Endothelial cell of umbilical vein (primary cell): ENCODE measurements at regions not wholly inside any gene's neighbourhood (a gene's known extent, or its start where the extent isn't known, plus 50 kb on each side); places are given as distances from the start of the nearest gene placed in this dataset.
"Not testable (repeated sequence)": the region's sequence is repeated elsewhere in the genome, so short reads cannot be mapped to it uniquely, and the experiment has no call there.

Experiments
- BruUV-seq: library from RNA; stranded (reverse); fragments of 400-500 nt; replicated peaks from 2 replicates; lab custom pipeline; 2021; lab: Mats Ljungman, UMichigan
- CTCF ChIA-PET: fragments of 300-600, 350-600 bp; sonication (Branson Sonifier 250); formaldehyde crosslinking; loops from one replicate; lab custom pipeline; 2021; ENCODE audit warnings: antibody characterized with exemption, inconsistent platforms; lab: Charles Lee
- POLR2A ChIA-PET: fragments of 300-600, 350-600 bp; sonication (Branson Sonifier 250); formaldehyde crosslinking; loops from one replicate; lab custom pipeline; 2021; ENCODE audit warnings: antibody characterized with exemption, inconsistent platforms; lab: Charles Lee
- DNase-seq: peaks from one replicate; pipeline ENCODE4 v3.0.0-alpha.2; 2011; ENCODE audit warnings: low read depth, low spot score
- FAIRE-seq: peaks from 2 replicates; lab custom pipeline; 2011; peaks lifted over from hg19 to GRCh38; lab: Jason Lieb, UNC
- H2AFZ ChIP-seq: 2 replicates; pipeline ENCODE4 v1.6.0; 2012; ENCODE audit warnings: low read depth, low read length, control low read depth, inconsistent platforms
- H3K27ac ChIP-seq: 2 replicates; pipeline ENCODE4 v1.5.1; 2011; ENCODE audit warnings: low read depth, mild to moderate bottlenecking, control low read depth, low read length, moderate library complexity; ENCODE audit not compliant: insufficient read depth
- H3K27me3 ChIP-seq, 2 experiments: 2 replicates each; pipeline versions ENCODE4 v1.6.0 to v1.6.1; 2011; ENCODE audit warnings: low read length in 2 of 2, mixed read lengths in 1 of 2; ENCODE audit not compliant: control insufficient read depth in 2 of 2, insufficient read depth in 2 of 2
- H3K36me3 ChIP-seq, 2 experiments: 2 replicates in 1 of 2; 3 replicates in 1 of 2; pipeline ENCODE4 v1.5.1; 2011; ENCODE audit warnings: low read length in 2 of 2, mild to moderate bottlenecking in 1 of 2, moderate library complexity in 1 of 2; ENCODE audit not compliant: control insufficient read depth in 2 of 2, insufficient read depth in 2 of 2; ENCODE audit errors: extremely low read depth in 1 of 2
- H3K4me1 ChIP-seq: 3 replicates; pipeline ENCODE4 v1.5.1; 2011; ENCODE audit warnings: mild to moderate bottlenecking, low read length; ENCODE audit not compliant: control insufficient read depth, insufficient read depth; ENCODE audit errors: extremely low read depth
- H3K4me2 ChIP-seq: 2 replicates; pipeline ENCODE4 v1.6.1; 2011; ENCODE audit warnings: low read length, control low read depth, mixed read lengths; ENCODE audit not compliant: insufficient read depth
- H3K4me3 ChIP-seq, 3 experiments: fragments of 200-600 bp in 1 of 3; sonication (generic), shearing (Covaris generic) in 1 of 3; replicated peaks in 1 of 3; 2 replicates each; pipeline ENCODE4 v1.5.1; 2011 to 2016; ENCODE audit warnings: control low read depth in 3 of 3, low read length in 3 of 3, mild to moderate bottlenecking in 2 of 3, inconsistent platforms in 1 of 3, low read depth in 1 of 3, moderate library complexity in 1 of 3; ENCODE audit not compliant: insufficient read depth in 1 of 3
- H3K79me2 ChIP-seq: 2 replicates; pipeline ENCODE4 v1.6.0; 2012; ENCODE audit warnings: low read length, inconsistent platforms; ENCODE audit not compliant: control insufficient read depth, insufficient read depth
- H3K9ac ChIP-seq: replicated peaks from 2 replicates; pipeline ENCODE3; 2011; ENCODE audit warnings: low read length, control low read depth; ENCODE audit not compliant: insufficient read depth; ENCODE audit errors: extremely low read depth
- H3K9me1 ChIP-seq: replicated peaks from 3 replicates; pipeline ENCODE4 v1.6.0; 2011; ENCODE audit warnings: mild to moderate bottlenecking, low read length; ENCODE audit not compliant: control insufficient read depth, insufficient read depth; ENCODE audit errors: extremely low read depth
- H3K9me3 ChIP-seq: replicated peaks from 2 replicates; pipeline ENCODE4 v1.5.1; 2012; ENCODE audit warnings: low read length, inconsistent platforms; ENCODE audit not compliant: control insufficient read depth, insufficient read depth
- H4K20me1 ChIP-seq: replicated peaks from 2 replicates; pipeline ENCODE3; 2011; ENCODE audit warnings: mild to moderate bottlenecking, low read length; ENCODE audit not compliant: control insufficient read depth, insufficient read depth; ENCODE audit errors: extremely low read depth
- CTCF ChIP-seq, 2 donors: IDR thresholded peaks; 1 replicate in 1 of 2; 2 replicates in 1 of 2; pipeline ENCODE4 v1.5.1; 2011; ENCODE audit warnings: low read length in 2 of 2, mild to moderate bottlenecking in 2 of 2, moderate library complexity in 2 of 2, control low read depth in 1 of 2, inconsistent platforms in 1 of 2, low read depth in 1 of 2; ENCODE audit not compliant: insufficient read depth in 1 of 2; ENCODE audit errors: extremely low read depth in 1 of 2
- FOS ChIP-seq: IDR thresholded peaks from 2 replicates; pipeline ENCODE4 v1.6.1; 2011; ENCODE audit warnings: mild to moderate bottlenecking, low read length, moderate library complexity, borderline replicate concordance; ENCODE audit not compliant: insufficient read depth
- JUN ChIP-seq: IDR thresholded peaks from 2 replicates; pipeline ENCODE4 v1.6.1; 2011; ENCODE audit warnings: borderline replicate concordance, low read depth; ENCODE audit not compliant: insufficient read length, insufficient read depth
- MAX ChIP-seq: IDR thresholded peaks from 2 replicates; pipeline ENCODE4 v1.6.1; 2011; ENCODE audit not compliant: insufficient read depth, insufficient read length
- MYC ChIP-seq: IDR thresholded peaks from one replicate; pipeline ENCODE4 v1.6.1; 2011; ENCODE audit warnings: mild to moderate bottlenecking, low read depth, low read length
- POLR2A ChIP-seq: IDR thresholded peaks from 2 replicates; pipeline ENCODE4 v1.6.1; 2012; ENCODE audit warnings: low read depth, mild to moderate bottlenecking, control low read depth, low read length
- POLR2AphosphoS5 ChIP-seq: IDR thresholded peaks from 2 replicates; pipeline ENCODE4 v1.6.1; 2012; ENCODE audit warnings: low read depth, mild to moderate bottlenecking, control low read depth, low read length, moderate library complexity; ENCODE audit not compliant: insufficient read depth
- dilution Hi-C: fragments of 300-500 bp; cut with MboI; formaldehyde crosslinking; loops from one replicate; pipeline ENCODE4 v1.15.0; 2019; ENCODE audit warnings: low sequenced_read_pairs; ENCODE audit not compliant: extremely low pct_ligation_motif_present
- intact Hi-C: fragments of 100-400 bp; cut with micrococcal nuclease; formaldehyde crosslinking; loops from one replicate; pipeline ENCODE4 v1.10.0; 2022

- TF ChIP-seq JUN (no peak), POLR2AphosphoS5 (no peak), CTCF (IDR thresholded peaks at IDR 0.05; ENCODE audit: extremely low read depth in 1 of 2, insufficient read depth in 1 of 2, low read depth in 1 of 2, low read length in 2 of 2) (no peak), MYC (no peak), MAX (no peak), FOS (no peak), POLR2A (no peak)
- dilution Hi-C loops (no loop called here), intact Hi-C loops (no loop called here)
- no peak overlapping the region for H3K9ac ChIP-seq
- H3K4me2 ChIP-seq: no peak overlapping the region
- no TSS peak for BruUV-seq
- H3K27me3 ChIP-seq: no peaks in the 10 kb centered on the region
- peaks cover 13% of the 10 kb centered on the region for H3K4me1 ChIP-seq
- no peaks in the 10 kb centered on the region for H3K9me1 ChIP-seq
- FAIRE-seq (no peak), DNase-seq (no peak)
- no peak overlapping the region for H3K27ac ChIP-seq
- H3K36me3 ChIP-seq: no peaks in the 10 kb centered on the region
- no peak overlapping the region for H3K4me3 ChIP-seq
- H3K9me3 ChIP-seq: no peaks in the 10 kb centered on the region
- no peaks in the 10 kb centered on the region for H4K20me1 ChIP-seq
- ChIA-PET POLR2A (no interaction called here), CTCF (interaction anchor here (1.0 kb wide), 1 partner anchor 19 kb away, joined by 4 read pairs; no protein-coding TSS in a partner anchor)
- no peaks in the 10 kb centered on the region for H3K79me2 ChIP-seq
- H2AFZ ChIP-seq: no peak overlapping the region
These were observed 61.3 kb upstream of the C1orf53 start for GRCh38 chr1:197841158-197841557.

GRCh38 chr1:197839786-197840185, 62.6 kb upstream of the C1orf53 start:
- DNase-seq, H3K27me3 ChIP-seq, H3K36me3 ChIP-seq, H3K9ac ChIP-seq, H4K20me1 ChIP-seq, H2AFZ ChIP-seq, BruUV-seq, intact Hi-C loops, H3K9me1 ChIP-seq, H3K4me2 ChIP-seq, POLR2A ChIA-PET, H3K9me3 ChIP-seq, dilution Hi-C loops, H3K79me2 ChIP-seq, FAIRE-seq, H3K4me3 ChIP-seq: not testable (repeated sequence)
- peak overlapping the region; percentile 74 for H3K27ac ChIP-seq
- H3K4me1 ChIP-seq: peaks cover 13% of the 10 kb centered on the region
- CTCF ChIA-PET: interaction anchor here (1.0 to 1.7 kb wide), 2 partner anchors 19 to 30 kb away, joined by 3 to 4 read pairs; no protein-coding TSS in a partner anchor
